Liver (tissue), 8 donors: ENCODE measurements at regions not wholly inside any gene's neighbourhood (a gene's known extent, or its start where the extent isn't known, plus 50 kb on each side); places are given as distances from the start of the nearest gene placed in this dataset.

Experiments
- DNase-seq: peaks from one replicate; pipeline ENCODE4 v3.0.0-alpha.2; 2017; ENCODE audit warnings: low spot score
- H3K27ac ChIP-seq, 2 donors: one replicate each; pipeline ENCODE4 v1.7.0; 2013; ENCODE audit warnings: inconsistent platforms in 2 of 2, low read length in 2 of 2, control low read depth in 1 of 2, low read depth in 1 of 2, mild to moderate bottlenecking in 1 of 2
- H3K27me3 ChIP-seq, 4 donors: one replicate each; pipeline versions ENCODE4 v1.6.1 to v1.7.0; 2013; ENCODE audit warnings: low read length in 3 of 4, inconsistent platforms in 1 of 4, mild to moderate bottlenecking in 1 of 4, moderate library complexity in 1 of 4; ENCODE audit not compliant: control insufficient read depth in 4 of 4, insufficient read depth in 4 of 4
- H3K36me3 ChIP-seq, 4 donors: one replicate each; pipeline versions ENCODE4 v1.6.1 to v1.7.0; 2013; ENCODE audit warnings: low read length in 3 of 4, mild to moderate bottlenecking in 3 of 4, low read depth in 1 of 4, moderate library complexity in 1 of 4; ENCODE audit not compliant: control insufficient read depth in 4 of 4, insufficient read depth in 3 of 4
- H3K4me1 ChIP-seq, 4 donors: one replicate each; pipeline versions ENCODE4 v1.6.1 to v1.7.0; 2013; ENCODE audit warnings: low read length in 3 of 4, mild to moderate bottlenecking in 3 of 4, moderate library complexity in 1 of 4; ENCODE audit not compliant: control insufficient read depth in 4 of 4, insufficient read depth in 4 of 4
- H3K4me3 ChIP-seq, 3 donors: one replicate each; pipeline versions ENCODE4 v1.6.1 to v1.7.0; 2013; ENCODE audit warnings: low read length in 3 of 3, control low read depth in 1 of 3, low read depth in 1 of 3, mild to moderate bottlenecking in 1 of 3
- H3K9ac ChIP-seq, 2 donors: one replicate each; pipeline ENCODE4 v1.7.0; 2013; ENCODE audit warnings: low read length in 2 of 2, mild to moderate bottlenecking in 2 of 2, moderate library complexity in 2 of 2, control low read depth in 1 of 2, low read depth in 1 of 2
- H3K9me3 ChIP-seq, 4 donors: one replicate each; pipeline versions ENCODE4 v1.6.1 to v1.7.0; 2013; ENCODE audit warnings: low read length in 3 of 4; ENCODE audit not compliant: control insufficient read depth in 4 of 4
- ATF3 ChIP-seq: IDR thresholded peaks from 2 replicates; pipeline ENCODE4 v1.6.1; 2016; ENCODE audit warnings: antibody characterized with exemption
- EGR1 ChIP-seq, 2 donors: IDR thresholded peaks; 2 replicates each; pipeline ENCODE4 v1.6.1; 2016 to 2018; ENCODE audit warnings: antibody characterized with exemption in 2 of 2, low read depth in 2 of 2
- FOXA1 ChIP-seq: IDR thresholded peaks from 2 replicates; pipeline ENCODE4 v1.6.1; 2016; ENCODE audit warnings: antibody characterized with exemption
- FOXA2 ChIP-seq: IDR thresholded peaks from 2 replicates; pipeline ENCODE4 v1.6.1; 2016; ENCODE audit warnings: antibody characterized with exemption
- GABPA ChIP-seq, 2 donors: IDR thresholded peaks in 1 of 2; conservative IDR thresholded peaks in 1 of 2; 2 replicates each; pipeline ENCODE4 v1.6.1; 2016; ENCODE audit warnings: antibody characterized with exemption in 2 of 2, mild to moderate bottlenecking in 1 of 2, moderate library complexity in 1 of 2
- HNF4A ChIP-seq, 2 donors: conservative IDR thresholded peaks; 2 replicates each; pipeline ENCODE4 v1.6.1; 2016; ENCODE audit warnings: antibody characterized with exemption in 2 of 2, mild to moderate bottlenecking in 2 of 2
- HNF4G ChIP-seq: IDR thresholded peaks from 2 replicates; pipeline ENCODE4 v1.6.1; 2016; ENCODE audit warnings: antibody characterized with exemption
- JUND ChIP-seq, 2 donors: IDR thresholded peaks; 2 replicates each; pipeline ENCODE4 v1.6.1; 2016; ENCODE audit warnings: antibody characterized with exemption in 2 of 2
- NR2F2 ChIP-seq: IDR thresholded peaks from 2 replicates; pipeline ENCODE4 v1.6.1; 2016; ENCODE audit warnings: antibody characterized with exemption
- RAD21 ChIP-seq, 2 donors: IDR thresholded peaks; 2 replicates each; pipeline ENCODE4 v1.6.1; 2016; ENCODE audit warnings: antibody characterized with exemption in 2 of 2, mild to moderate bottlenecking in 2 of 2
- RXRA ChIP-seq, 2 donors: IDR thresholded peaks; 2 replicates each; pipeline ENCODE4 v1.6.1; 2017 to 2018; ENCODE audit warnings: antibody characterized with exemption in 2 of 2, mild to moderate bottlenecking in 1 of 2
- SP1 ChIP-seq: IDR thresholded peaks from 2 replicates; pipeline ENCODE4 v1.6.1; 2018; ENCODE audit warnings: antibody characterized with exemption, mild to moderate bottlenecking
- TAF1 ChIP-seq: conservative IDR thresholded peaks from 2 replicates; pipeline ENCODE4 v1.6.1; 2016; ENCODE audit warnings: antibody characterized with exemption, mild to moderate bottlenecking
- YY1 ChIP-seq: IDR thresholded peaks from 2 replicates; pipeline ENCODE4 v1.6.1; 2016; ENCODE audit warnings: antibody characterized with exemption, mild to moderate bottlenecking
- WGBS: extraction: QIAGEN DNeasy Blood & Tissue Kit; methylation state at CpG from one replicate; pipeline ENCODE4 v1.1.7; 2013; 5-methylcytosine and 5-hydroxymethylcytosine counted together
- TF ChIP-seq, protein P1 (sequence below): IDR thresholded peaks from 2 replicates; pipeline ENCODE4 v1.6.1; 2016; ENCODE audit warnings: antibody characterized with exemption
- TF ChIP-seq, protein P2 (sequence below): fragments of 150-350 bp; IDR thresholded peaks from 2 replicates; pipeline ENCODE4 v1.5.1; 2017; ENCODE audit warnings: improper control_type of control experiment, low read depth, low read length; ENCODE audit not compliant: missing input control
- TF ChIP-seq, protein P3 (sequence below): IDR thresholded peaks from 2 replicates; pipeline ENCODE4 v1.6.1; 2016; ENCODE audit warnings: antibody characterized with exemption
- TF ChIP-seq, protein P4 (sequence below): IDR thresholded peaks from 2 replicates; pipeline ENCODE4 v1.6.1; 2016; ENCODE audit warnings: antibody characterized with exemption, mild to moderate bottlenecking
- donor health status: healthy.
- donor health status: healthy.
- donor health status: healthy.
- donor health status: healthy.
- donor health status: healthy.

- H3K9ac ChIP-seq: no peak overlapping the region
- no peak overlapping the region for H3K27ac ChIP-seq
- WGBS: 58% methylated on average over 3 of the region's 3 CpGs
- no peak overlapping the region for H3K4me3 ChIP-seq
- no peaks in the 10 kb centered on the region for H3K4me1 ChIP-seq
- H3K36me3 ChIP-seq: no peaks in the 10 kb centered on the region
- H3K9me3 ChIP-seq: no peaks in the 10 kb centered on the region
- H3K27me3 ChIP-seq: no peaks in the 10 kb centered on the region
- no peak for TF ChIP-seq RXRA (IDR thresholded peaks at IDR 0.05)
- no peak for TF ChIP-seq EGR1 (IDR thresholded peaks at IDR 0.05; ENCODE audit: low read depth in 2 of 2)
- no peak for TF ChIP-seq FOXA2
- no peak for TF ChIP-seq TAF1
- TF ChIP-seq HNF4G: no peak
- no peak for TF ChIP-seq JUND (IDR thresholded peaks at IDR 0.05)
- TF ChIP-seq, protein P1, sequence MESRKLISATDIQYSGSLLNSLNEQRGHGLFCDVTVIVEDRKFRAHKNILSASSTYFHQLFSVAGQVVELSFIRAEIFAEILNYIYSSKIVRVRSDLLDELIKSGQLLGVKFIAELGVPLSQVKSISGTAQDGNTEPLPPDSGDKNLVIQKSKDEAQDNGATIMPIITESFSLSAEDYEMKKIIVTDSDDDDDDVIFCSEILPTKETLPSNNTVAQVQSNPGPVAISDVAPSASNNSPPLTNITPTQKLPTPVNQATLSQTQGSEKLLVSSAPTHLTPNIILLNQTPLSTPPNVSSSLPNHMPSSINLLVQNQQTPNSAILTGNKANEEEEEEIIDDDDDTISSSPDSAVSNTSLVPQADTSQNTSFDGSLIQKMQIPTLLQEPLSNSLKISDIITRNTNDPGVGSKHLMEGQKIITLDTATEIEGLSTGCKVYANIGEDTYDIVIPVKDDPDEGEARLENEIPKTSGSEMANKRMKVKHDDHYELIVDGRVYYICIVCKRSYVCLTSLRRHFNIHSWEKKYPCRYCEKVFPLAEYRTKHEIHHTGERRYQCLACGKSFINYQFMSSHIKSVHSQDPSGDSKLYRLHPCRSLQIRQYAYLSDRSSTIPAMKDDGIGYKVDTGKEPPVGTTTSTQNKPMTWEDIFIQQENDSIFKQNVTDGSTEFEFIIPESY: no peak
- no peak for TF ChIP-seq ATF3
- TF ChIP-seq, protein P2, sequence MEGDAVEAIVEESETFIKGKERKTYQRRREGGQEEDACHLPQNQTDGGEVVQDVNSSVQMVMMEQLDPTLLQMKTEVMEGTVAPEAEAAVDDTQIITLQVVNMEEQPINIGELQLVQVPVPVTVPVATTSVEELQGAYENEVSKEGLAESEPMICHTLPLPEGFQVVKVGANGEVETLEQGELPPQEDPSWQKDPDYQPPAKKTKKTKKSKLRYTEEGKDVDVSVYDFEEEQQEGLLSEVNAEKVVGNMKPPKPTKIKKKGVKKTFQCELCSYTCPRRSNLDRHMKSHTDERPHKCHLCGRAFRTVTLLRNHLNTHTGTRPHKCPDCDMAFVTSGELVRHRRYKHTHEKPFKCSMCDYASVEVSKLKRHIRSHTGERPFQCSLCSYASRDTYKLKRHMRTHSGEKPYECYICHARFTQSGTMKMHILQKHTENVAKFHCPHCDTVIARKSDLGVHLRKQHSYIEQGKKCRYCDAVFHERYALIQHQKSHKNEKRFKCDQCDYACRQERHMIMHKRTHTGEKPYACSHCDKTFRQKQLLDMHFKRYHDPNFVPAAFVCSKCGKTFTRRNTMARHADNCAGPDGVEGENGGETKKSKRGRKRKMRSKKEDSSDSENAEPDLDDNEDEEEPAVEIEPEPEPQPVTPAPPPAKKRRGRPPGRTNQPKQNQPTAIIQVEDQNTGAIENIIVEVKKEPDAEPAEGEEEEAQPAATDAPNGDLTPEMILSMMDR: no peak
- TF ChIP-seq FOXA1: no peak
- no peak for TF ChIP-seq HNF4A (conservative IDR thresholded peaks at IDR 0.05)
- TF ChIP-seq, protein P3, sequence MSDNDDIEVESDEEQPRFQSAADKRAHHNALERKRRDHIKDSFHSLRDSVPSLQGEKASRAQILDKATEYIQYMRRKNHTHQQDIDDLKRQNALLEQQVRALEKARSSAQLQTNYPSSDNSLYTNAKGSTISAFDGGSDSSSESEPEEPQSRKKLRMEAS: no peak
- no peak for DNase-seq
These were observed 332.3 kb upstream of the CNTN4 start for GRCh38 chr3:1766384-1766783.

DNA sequence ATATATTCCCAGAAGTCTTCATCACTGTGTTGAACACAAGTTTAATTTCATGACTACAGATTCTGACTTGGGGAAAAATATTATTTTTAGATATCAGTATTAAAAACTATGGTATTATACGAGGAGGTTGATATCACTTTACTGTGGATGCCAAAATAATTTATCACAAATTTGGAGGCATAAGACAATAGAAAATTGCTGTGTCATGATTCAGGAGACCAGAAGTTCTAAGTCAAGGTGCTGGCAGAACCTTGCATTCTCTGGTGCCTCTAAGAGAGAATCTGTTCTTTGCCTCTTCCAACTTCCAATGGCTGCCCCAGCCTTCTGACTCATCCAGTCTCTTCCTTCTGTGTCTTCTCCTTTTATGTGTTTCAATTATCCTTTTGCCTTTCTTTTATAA is 325.0 kb upstream of the CNTN4 start:
- no peaks in the 10 kb centered on the region for H3K36me3 ChIP-seq
- no peak overlapping the region for H3K27ac ChIP-seq
- no peak overlapping the region for H3K4me3 ChIP-seq
- 44% methylated on average over 1 of the region's 1 CpG for WGBS
- H3K9me3 ChIP-seq: no peaks in the 10 kb centered on the region
- no peak for TF ChIP-seq EGR1 (IDR thresholded peaks at IDR 0.05; ENCODE audit: low read depth in 2 of 2)
- no peak for TF ChIP-seq FOXA1
- H3K27me3 ChIP-seq: no peaks in the 10 kb centered on the region
- no peak overlapping the region for H3K9ac ChIP-seq
- DNase-seq: no peak
- H3K4me1 ChIP-seq: no peaks in the 10 kb centered on the region

- Histone ChIP-seq H3K4me3 (no peak overlapping the region), H3K9ac (no peak overlapping the region), H3K36me3 (no peaks in the 10 kb centered on the region), H3K4me1 (no peaks in the 10 kb centered on the region), H3K9me3 (no peaks in the 10 kb centered on the region), H3K27me3 (no peaks in the 10 kb centered on the region), H3K27ac (no peak overlapping the region)
- WGBS: 70% methylated on average over 3 of the region's 3 CpGs
- no peak for DNase-seq
- TF ChIP-seq YY1: no peak
- TF ChIP-seq HNF4A (conservative IDR thresholded peaks at IDR 0.05): no peak
- no peak for TF ChIP-seq EGR1 (IDR thresholded peaks at IDR 0.05; ENCODE audit: low read depth in 2 of 2)
- TF ChIP-seq, protein P3: no peak
- TF ChIP-seq RAD21 (IDR thresholded peaks at IDR 0.05): no peak
- no peak for TF ChIP-seq GABPA (IDR thresholded peaks at IDR 0.05 in 1 of 2, conservative IDR thresholded peaks at IDR 0.05 in 1 of 2)
- TF ChIP-seq TAF1: no peak
- TF ChIP-seq, protein P4, sequence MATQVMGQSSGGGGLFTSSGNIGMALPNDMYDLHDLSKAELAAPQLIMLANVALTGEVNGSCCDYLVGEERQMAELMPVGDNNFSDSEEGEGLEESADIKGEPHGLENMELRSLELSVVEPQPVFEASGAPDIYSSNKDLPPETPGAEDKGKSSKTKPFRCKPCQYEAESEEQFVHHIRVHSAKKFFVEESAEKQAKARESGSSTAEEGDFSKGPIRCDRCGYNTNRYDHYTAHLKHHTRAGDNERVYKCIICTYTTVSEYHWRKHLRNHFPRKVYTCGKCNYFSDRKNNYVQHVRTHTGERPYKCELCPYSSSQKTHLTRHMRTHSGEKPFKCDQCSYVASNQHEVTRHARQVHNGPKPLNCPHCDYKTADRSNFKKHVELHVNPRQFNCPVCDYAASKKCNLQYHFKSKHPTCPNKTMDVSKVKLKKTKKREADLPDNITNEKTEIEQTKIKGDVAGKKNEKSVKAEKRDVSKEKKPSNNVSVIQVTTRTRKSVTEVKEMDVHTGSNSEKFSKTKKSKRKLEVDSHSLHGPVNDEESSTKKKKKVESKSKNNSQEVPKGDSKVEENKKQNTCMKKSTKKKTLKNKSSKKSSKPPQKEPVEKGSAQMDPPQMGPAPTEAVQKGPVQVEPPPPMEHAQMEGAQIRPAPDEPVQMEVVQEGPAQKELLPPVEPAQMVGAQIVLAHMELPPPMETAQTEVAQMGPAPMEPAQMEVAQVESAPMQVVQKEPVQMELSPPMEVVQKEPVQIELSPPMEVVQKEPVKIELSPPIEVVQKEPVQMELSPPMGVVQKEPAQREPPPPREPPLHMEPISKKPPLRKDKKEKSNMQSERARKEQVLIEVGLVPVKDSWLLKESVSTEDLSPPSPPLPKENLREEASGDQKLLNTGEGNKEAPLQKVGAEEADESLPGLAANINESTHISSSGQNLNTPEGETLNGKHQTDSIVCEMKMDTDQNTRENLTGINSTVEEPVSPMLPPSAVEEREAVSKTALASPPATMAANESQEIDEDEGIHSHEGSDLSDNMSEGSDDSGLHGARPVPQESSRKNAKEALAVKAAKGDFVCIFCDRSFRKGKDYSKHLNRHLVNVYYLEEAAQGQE: no peak
- TF ChIP-seq FOXA2: no peak
- TF ChIP-seq, protein P1: no peak
- no peak for TF ChIP-seq JUND (IDR thresholded peaks at IDR 0.05)
- no peak for TF ChIP-seq FOXA1
- no peak for TF ChIP-seq ATF3
- TF ChIP-seq SP1: no peak
- no peak for TF ChIP-seq NR2F2
- no peak for TF ChIP-seq HNF4G
These were observed 324.1 kb upstream of the CNTN4 start for GRCh38 chr3:1774597-1774996.
